GM23338 (cell line): ENCODE measurements at regions not wholly inside any gene's neighbourhood (a gene's known extent, or its start where the extent isn't known, plus 50 kb on each side); places are given as distances from the start of the nearest gene placed in this dataset.

Source experiments
- ATAC-seq: fragments of 200-7000 bp; cut with Tn5 transposase; 3 replicates; pipeline ENCODE4 v1.9.1; 2020
- DNase-seq: peaks from one replicate; pipeline ENCODE4 v3.0.0-alpha.2; 2015; ENCODE audit warnings: low spot score
- H2AFZ ChIP-seq: fragments of 200-600 bp; sonication (generic); 2 replicates; pipeline ENCODE4 v1.8.0; 2016; ENCODE audit warnings: antibody characterized with exemption, mild to moderate bottlenecking, moderate library complexity
- H3F3A ChIP-seq: fragments of 200-600 bp; sonication (generic); replicated peaks from 2 replicates; pipeline ENCODE4 v1.8.0; 2017; ENCODE audit warnings: antibody characterized with exemption, mixed run types, low read depth
- H3K27ac ChIP-seq: fragments of 200-600 bp; sonication (generic); 2 replicates; pipeline ENCODE4 v1.6.1; 2016; ENCODE audit warnings: low read depth
- H3K27me3 ChIP-seq: fragments of 200-600 bp; sonication (generic); 2 replicates; pipeline ENCODE4 v1.8.0; 2016; ENCODE audit warnings: mild to moderate bottlenecking, mixed run types, moderate library complexity; ENCODE audit not compliant: insufficient read depth
- H3K36me3 ChIP-seq: fragments of 200-600 bp; sonication (generic); 2 replicates; pipeline ENCODE4 v1.8.0; 2016; ENCODE audit warnings: mild to moderate bottlenecking; ENCODE audit not compliant: insufficient read depth
- H3K4me1 ChIP-seq: fragments of 200-600 bp; sonication (generic); 2 replicates; pipeline ENCODE4 v1.8.0; 2016; ENCODE audit warnings: mild to moderate bottlenecking, moderate library complexity; ENCODE audit not compliant: insufficient read depth
- H3K4me2 ChIP-seq: fragments of 200-600 bp; sonication (generic); 2 replicates; pipeline ENCODE4 v1.7.1; 2017; ENCODE audit warnings: mixed run types
- H3K4me3 ChIP-seq: fragments of 200-600 bp; sonication (generic); 2 replicates; pipeline ENCODE4 v1.6.1; 2016; ENCODE audit warnings: mixed run types
- H3K79me2 ChIP-seq: fragments of 200-600 bp; sonication (generic); replicated peaks from 2 replicates; pipeline ENCODE4 v1.8.0; 2017; ENCODE audit warnings: mild to moderate bottlenecking; ENCODE audit not compliant: insufficient read depth
- H3K9me2 ChIP-seq: fragments of 200-600 bp; sonication (generic); 2 replicates; pipeline ENCODE4 v1.8.0; 2017; ENCODE audit not compliant: insufficient read depth
- H4K20me1 ChIP-seq: fragments of 200-600 bp; sonication (generic); replicated peaks from 2 replicates; pipeline ENCODE4 v1.8.0; 2017; ENCODE audit warnings: mild to moderate bottlenecking; ENCODE audit not compliant: insufficient read depth
- H3K27ac Mint-ChIP-seq: 2 replicates; pipeline ENCODE4 v1.8.0; 2020; ENCODE audit warnings: inconsistent platforms, mild to moderate bottlenecking, moderate library complexity, mixed read lengths
- H3K27me3 Mint-ChIP-seq: 3 replicates; pipeline ENCODE4 v1.8.0; 2022; ENCODE audit warnings: low read depth, mild to moderate bottlenecking, moderate library complexity, mixed read lengths, inconsistent platforms; ENCODE audit not compliant: insufficient read depth, poor library complexity
- H3K36me3 Mint-ChIP-seq: 3 replicates; pipeline ENCODE4 v1.8.0; 2021; ENCODE audit warnings: low read depth, mild to moderate bottlenecking, inconsistent platforms, moderate library complexity, mixed read lengths
- H3K4me1 Mint-ChIP-seq: 3 replicates; pipeline ENCODE4 v1.8.0; 2020; ENCODE audit warnings: mild to moderate bottlenecking, inconsistent platforms, mixed read lengths
- H3K4me3 Mint-ChIP-seq: 3 replicates; pipeline ENCODE4 v1.8.0; 2021; ENCODE audit warnings: moderate library complexity, mild to moderate bottlenecking, inconsistent platforms, mixed read lengths
- H3K9me3 Mint-ChIP-seq: 3 replicates; pipeline ENCODE4 v1.8.0; 2020; ENCODE audit warnings: moderate library complexity, mild to moderate bottlenecking, inconsistent platforms, mixed read lengths
- JUNB ChIP-seq: IDR thresholded peaks from one replicate; pipeline ENCODE4 v1.6.1; 2016; ENCODE audit warnings: antibody characterized with exemption; ENCODE audit not compliant: unreplicated experiment
- STAT1 ChIP-seq: IDR thresholded peaks from one replicate; pipeline ENCODE4 v1.6.1; 2016; ENCODE audit warnings: antibody characterized with exemption; ENCODE audit not compliant: unreplicated experiment
- TF ChIP-seq, protein P1 (sequence below), 2 experiments: fragments of 200-600 bp in 1 of 2; sonication (generic) in 1 of 2; conservative IDR thresholded peaks; 2 replicates each; pipeline versions ENCODE4 v1.5.1 to v1.6.1; 2016 to 2017; ENCODE audit warnings: antibody characterized with exemption in 2 of 2, low read depth in 2 of 2, mild to moderate bottlenecking in 2 of 2, moderate library complexity in 1 of 2

DNA sequence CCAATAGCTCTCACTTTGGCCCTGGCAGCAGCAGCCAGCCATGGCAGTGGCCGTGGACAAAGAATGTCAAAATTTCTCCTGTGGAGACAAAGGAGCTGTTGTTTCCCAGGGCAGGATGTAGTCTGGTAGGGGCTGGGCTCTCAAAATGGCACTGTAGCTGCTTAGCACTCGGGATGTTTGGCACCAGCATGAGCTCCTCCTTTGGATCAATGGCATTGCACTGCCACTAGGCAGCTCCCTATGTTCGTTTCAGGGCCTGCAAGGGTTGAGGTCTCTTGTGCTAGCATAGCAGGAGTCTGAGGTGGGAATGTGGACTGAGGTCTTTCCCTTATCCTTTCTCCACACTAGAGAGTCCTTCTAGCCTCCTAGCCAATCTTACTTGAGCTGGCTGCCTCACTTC, 948.8 kb upstream of the FAM98A start (continued):
- TF ChIP-seq, protein P1, sequence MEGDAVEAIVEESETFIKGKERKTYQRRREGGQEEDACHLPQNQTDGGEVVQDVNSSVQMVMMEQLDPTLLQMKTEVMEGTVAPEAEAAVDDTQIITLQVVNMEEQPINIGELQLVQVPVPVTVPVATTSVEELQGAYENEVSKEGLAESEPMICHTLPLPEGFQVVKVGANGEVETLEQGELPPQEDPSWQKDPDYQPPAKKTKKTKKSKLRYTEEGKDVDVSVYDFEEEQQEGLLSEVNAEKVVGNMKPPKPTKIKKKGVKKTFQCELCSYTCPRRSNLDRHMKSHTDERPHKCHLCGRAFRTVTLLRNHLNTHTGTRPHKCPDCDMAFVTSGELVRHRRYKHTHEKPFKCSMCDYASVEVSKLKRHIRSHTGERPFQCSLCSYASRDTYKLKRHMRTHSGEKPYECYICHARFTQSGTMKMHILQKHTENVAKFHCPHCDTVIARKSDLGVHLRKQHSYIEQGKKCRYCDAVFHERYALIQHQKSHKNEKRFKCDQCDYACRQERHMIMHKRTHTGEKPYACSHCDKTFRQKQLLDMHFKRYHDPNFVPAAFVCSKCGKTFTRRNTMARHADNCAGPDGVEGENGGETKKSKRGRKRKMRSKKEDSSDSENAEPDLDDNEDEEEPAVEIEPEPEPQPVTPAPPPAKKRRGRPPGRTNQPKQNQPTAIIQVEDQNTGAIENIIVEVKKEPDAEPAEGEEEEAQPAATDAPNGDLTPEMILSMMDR (conservative IDR thresholded peaks at IDR 0.05; ENCODE audit: low read depth in 2 of 2) = peak in 1 of 2 experiments; percentile 30; a peak in 2 of 4 replicates

DNA sequence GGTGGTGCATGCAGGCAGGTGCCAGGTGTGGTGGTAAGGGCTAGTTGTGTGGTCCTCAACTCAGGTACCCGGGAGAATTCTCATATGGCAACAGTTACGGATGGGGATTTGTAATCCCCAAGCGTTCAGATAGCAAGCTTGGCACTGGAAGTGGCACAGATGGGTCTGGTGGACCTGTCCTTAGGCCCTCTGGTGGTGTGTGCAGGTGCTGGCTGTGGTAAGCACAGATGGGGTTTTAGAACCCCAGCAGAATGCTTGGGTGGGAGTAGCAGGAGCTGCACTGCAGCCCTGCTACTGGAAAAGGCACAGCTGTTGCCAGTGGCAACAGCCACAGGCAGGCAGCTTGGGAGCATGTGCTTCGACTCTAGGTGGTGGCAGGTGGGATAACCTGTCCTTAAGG, 948.2 kb upstream of the FAM98A start:
- H3F3A ChIP-seq = no peaks in the 10 kb centered on the region
- DNase-seq (peak; percentile 6), ATAC-seq (0 out of 3 replicates have a peak, but pooled peaks have one; percentile 22)
- no peaks in the 10 kb centered on the region for H3K4me1 ChIP-seq
- Mint-ChIP-seq H3K27me3 (peaks cover 6% of the 10 kb centered on the region), H3K9me3 (peaks cover 20% of the 10 kb centered on the region), H3K27ac (no peak overlapping the region), H3K36me3 (peaks cover 24% of the 10 kb centered on the region; the same call in 2 of the 3 replicates), H3K4me3 (no peak overlapping the region), H3K4me1 (peaks cover 3% of the 10 kb centered on the region; the same call in 2 of the 3 replicates)
- no peak overlapping the region for H3K4me3 ChIP-seq
- no peak overlapping the region for H3K27ac ChIP-seq
- H3K4me2 ChIP-seq = no peak overlapping the region
- peaks cover 4% of the 10 kb centered on the region for H3K9me2 ChIP-seq
- H4K20me1 ChIP-seq = no peaks in the 10 kb centered on the region
- no peak overlapping the region for H2AFZ ChIP-seq
- no peaks in the 10 kb centered on the region for H3K27me3 ChIP-seq
- H3K36me3 ChIP-seq = no peaks in the 10 kb centered on the region; the same call in 1 of the 2 replicates
- H3K79me2 ChIP-seq = no peaks in the 10 kb centered on the region
- TF ChIP-seq, protein P1 (conservative IDR thresholded peaks at IDR 0.05; ENCODE audit: low read depth in 2 of 2) = peak in 1 of 2 experiments; percentile 38; a peak in 3 of 4 replicates
- TF ChIP-seq STAT1 = no peak

DNA sequence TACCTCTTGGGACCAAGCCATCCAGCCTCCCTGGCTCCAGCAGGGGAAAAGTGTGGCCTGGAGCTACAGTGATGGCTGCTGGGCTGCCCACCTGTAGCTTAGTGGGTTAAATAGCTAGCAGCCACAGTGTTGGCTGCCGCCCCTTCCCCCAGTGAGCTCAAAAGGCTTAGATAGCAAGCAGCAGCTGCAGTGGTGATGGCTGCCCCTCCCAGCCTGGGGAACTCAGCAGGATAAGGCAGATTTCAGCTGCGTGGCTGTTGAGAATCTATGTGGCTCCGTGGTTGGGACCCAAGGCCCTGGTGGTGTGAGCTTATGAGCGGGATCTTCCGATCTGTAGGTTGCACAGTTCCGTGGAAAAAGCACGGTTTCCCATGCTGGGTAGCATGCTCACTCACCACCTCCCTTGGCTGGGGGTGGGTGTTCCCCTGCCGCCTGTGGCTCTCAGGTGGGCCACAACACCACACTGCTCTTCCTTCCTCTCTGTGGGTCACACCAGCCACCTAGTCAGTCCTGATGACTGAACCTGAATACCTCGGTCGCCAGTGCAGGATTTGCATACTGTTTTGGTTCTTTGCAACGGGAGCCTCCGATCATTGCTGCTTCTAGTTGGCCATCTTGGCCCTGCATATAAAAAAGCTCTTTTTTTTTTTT, 946.5 kb upstream of the FAM98A start:
- Histone ChIP-seq H3K4me1 (no peaks in the 10 kb centered on the region), H3F3A (no peaks in the 10 kb centered on the region), H3K9me2 (peaks cover 7% of the 10 kb centered on the region), H2AFZ (no peak overlapping the region), H4K20me1 (no peaks in the 10 kb centered on the region), H3K36me3 (no peaks in the 10 kb centered on the region; the same call in 1 of the 2 replicates), H3K4me2 (no peak overlapping the region), H3K4me3 (no peak overlapping the region), H3K27me3 (no peaks in the 10 kb centered on the region), H3K79me2 (no peaks in the 10 kb centered on the region), H3K27ac (no peak overlapping the region)
- no peak for TF ChIP-seq JUNB
- Mint-ChIP-seq H3K27me3 (peaks cover 6% of the 10 kb centered on the region), H3K27ac (no peak overlapping the region), H3K36me3 (peaks cover 24% of the 10 kb centered on the region; the same call in 2 of the 3 replicates), H3K4me1 (peaks cover 3% of the 10 kb centered on the region; the same call in 2 of the 3 replicates), H3K9me3 (peaks cover 20% of the 10 kb centered on the region), H3K4me3 (no peak overlapping the region)
- DNase-seq (no peak), ATAC-seq (no peak)
